ENCODE measurements at regions not wholly inside any gene's neighbourhood (a gene's known extent, or its start where the extent isn't known, plus 50 kb on each side); places are given as distances from the start of the nearest gene placed in this dataset.

- DNase-seq (ENCODE audit: low read depth): no peak
- no peak overlapping the region for H3K4me3 ChIP-seq (ENCODE audit: low read depth, low read length)
- TF ChIP-seq CTCF (IDR thresholded peaks at IDR 0.05; ENCODE audit: insufficient read depth, low read depth, low read length): no peak
These were observed 696.5 kb upstream of the PTBP2 start for GRCh38 chr1:96025062-96025461.

GRCh38 chr1:96028071-96028470 lies 693.5 kb upstream of the PTBP2 start:
- no peak overlapping the region for H3K4me3 ChIP-seq (ENCODE audit: low read depth, low read length)
- no peak for DNase-seq (ENCODE audit: low read depth)
- TF ChIP-seq CTCF (IDR thresholded peaks at IDR 0.05; ENCODE audit: insufficient read depth, low read depth, low read length): no peak

GRCh38 chr1:96030312-96030711 lies 691.3 kb upstream of the PTBP2 start:
- TF ChIP-seq CTCF (IDR thresholded peaks at IDR 0.05; ENCODE audit: insufficient read depth, low read depth, low read length): no peak
- H3K4me3 ChIP-seq (ENCODE audit: low read depth, low read length): no peak overlapping the region
- no peak for DNase-seq (ENCODE audit: low read depth)

GRCh38 chr1:96034006-96034405 lies 687.6 kb upstream of the PTBP2 start:
- H3K4me3 ChIP-seq (ENCODE audit: low read depth, low read length): no peak overlapping the region
- DNase-seq (ENCODE audit: low read depth): no peak
- TF ChIP-seq CTCF (IDR thresholded peaks at IDR 0.05; ENCODE audit: insufficient read depth, low read depth, low read length): no peak

GRCh38 chr1:96036763-96037162 lies 684.8 kb upstream of the PTBP2 start:
- TF ChIP-seq CTCF (IDR thresholded peaks at IDR 0.05; ENCODE audit: insufficient read depth, low read depth, low read length): no peak
- no peak overlapping the region for H3K4me3 ChIP-seq (ENCODE audit: low read depth, low read length)
- DNase-seq (ENCODE audit: low read depth): no peak

- TF ChIP-seq CTCF (IDR thresholded peaks at IDR 0.05; ENCODE audit: insufficient read depth, low read depth, low read length): no peak
- DNase-seq (ENCODE audit: low read depth): no peak
These were observed 682.9 kb upstream of the PTBP2 start for GRCh38 chr1:96038636-96039035.

GRCh38 chr1:96039910-96040309 lies 681.7 kb upstream of the PTBP2 start:
- no peak for DNase-seq (ENCODE audit: low read depth)
- TF ChIP-seq CTCF (IDR thresholded peaks at IDR 0.05; ENCODE audit: insufficient read depth, low read depth, low read length): no peak
- no peak overlapping the region for H3K4me3 ChIP-seq (ENCODE audit: low read depth, low read length)

More at GRCh38 chr1:96038636-96039035, 682.9 kb upstream of the PTBP2 start:
- no peak overlapping the region for H3K4me3 ChIP-seq (ENCODE audit: low read depth, low read length)
